Loucy (cell line): ENCODE measurements at regions not wholly inside any gene's neighbourhood (a gene's known extent, or its start where the extent isn't known, plus 50 kb on each side); places are given as distances from the start of the nearest gene placed in this dataset.

Experiments used
- EZH2phosphoT487 ChIP-seq: fragments of 200-600 bp; IDR thresholded peaks from 2 replicates; pipeline ENCODE4 v1.6.1; 2018; ENCODE audit warnings: antibody characterized with exemption, mild to moderate bottlenecking, moderate library complexity, borderline replicate concordance
- TF ChIP-seq, protein P1 (sequence below): fragments of 200-600 bp; sonication (generic); conservative IDR thresholded peaks from 2 replicates; pipeline ENCODE4 v1.5.1; 2014; ENCODE audit warnings: mild to moderate bottlenecking, antibody characterized with exemption, low read length

DNA sequence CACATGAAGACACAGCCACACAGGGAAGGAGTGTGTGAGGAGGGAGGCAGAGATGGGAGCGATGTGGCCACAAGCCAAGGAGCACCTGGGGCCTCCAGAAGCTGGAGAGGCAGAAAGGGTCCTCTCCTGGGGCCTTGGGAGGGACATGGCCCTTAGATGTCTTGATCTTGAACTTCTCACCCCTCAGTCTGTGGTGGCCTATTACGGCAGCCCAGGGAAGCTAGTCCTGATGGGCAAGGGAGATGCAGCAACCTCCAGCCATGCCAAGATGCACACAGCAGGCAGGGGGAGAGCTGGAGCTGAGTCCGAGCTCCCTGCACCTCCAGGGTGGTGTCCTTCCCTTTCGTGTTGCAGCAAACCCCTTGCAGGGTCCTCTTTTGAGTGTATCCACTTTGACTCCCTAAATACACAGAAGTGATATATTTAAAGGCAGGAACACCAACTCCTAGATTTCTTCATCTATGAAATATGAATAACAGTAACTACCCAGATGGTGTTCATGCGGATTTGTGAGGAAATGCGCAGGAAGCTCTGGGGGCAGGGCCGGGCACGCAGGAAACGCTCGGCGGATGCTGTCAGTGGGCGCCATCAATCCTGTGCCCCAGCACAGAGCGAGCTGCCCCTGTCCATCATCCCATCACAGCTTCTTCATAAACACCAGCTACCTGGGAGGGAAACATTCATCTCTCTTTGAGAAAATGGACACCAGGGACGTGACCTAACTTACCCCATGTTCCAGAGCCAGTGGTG is 230.4 kb upstream of the MYT1L start:
- TF ChIP-seq, protein P1, sequence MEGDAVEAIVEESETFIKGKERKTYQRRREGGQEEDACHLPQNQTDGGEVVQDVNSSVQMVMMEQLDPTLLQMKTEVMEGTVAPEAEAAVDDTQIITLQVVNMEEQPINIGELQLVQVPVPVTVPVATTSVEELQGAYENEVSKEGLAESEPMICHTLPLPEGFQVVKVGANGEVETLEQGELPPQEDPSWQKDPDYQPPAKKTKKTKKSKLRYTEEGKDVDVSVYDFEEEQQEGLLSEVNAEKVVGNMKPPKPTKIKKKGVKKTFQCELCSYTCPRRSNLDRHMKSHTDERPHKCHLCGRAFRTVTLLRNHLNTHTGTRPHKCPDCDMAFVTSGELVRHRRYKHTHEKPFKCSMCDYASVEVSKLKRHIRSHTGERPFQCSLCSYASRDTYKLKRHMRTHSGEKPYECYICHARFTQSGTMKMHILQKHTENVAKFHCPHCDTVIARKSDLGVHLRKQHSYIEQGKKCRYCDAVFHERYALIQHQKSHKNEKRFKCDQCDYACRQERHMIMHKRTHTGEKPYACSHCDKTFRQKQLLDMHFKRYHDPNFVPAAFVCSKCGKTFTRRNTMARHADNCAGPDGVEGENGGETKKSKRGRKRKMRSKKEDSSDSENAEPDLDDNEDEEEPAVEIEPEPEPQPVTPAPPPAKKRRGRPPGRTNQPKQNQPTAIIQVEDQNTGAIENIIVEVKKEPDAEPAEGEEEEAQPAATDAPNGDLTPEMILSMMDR, result no peak
- no peak for TF ChIP-seq EZH2phosphoT487
